ENCODE measurements at regions not wholly inside any gene's neighbourhood (a gene's known extent, or its start where the extent isn't known, plus 50 kb on each side); places are given as distances from the start of the nearest gene placed in this dataset.
"Not testable (repeated sequence)": the region's sequence is repeated elsewhere in the genome, so short reads cannot be mapped to it uniquely, and the experiment has no call there.

- no peak overlapping the region for H3K4me3 ChIP-seq
- no peaks in the 10 kb centered on the region for H3K36me3 ChIP-seq
- H3K27ac ChIP-seq, result no peak overlapping the region
- DNase-seq, result no peak
- peaks cover 9% of the 10 kb centered on the region; the same call in 1 of the 2 replicates for H3K9me3 ChIP-seq (replicated peaks)
- no peaks in the 10 kb centered on the region for H3K27me3 ChIP-seq
- no peaks in the 10 kb centered on the region for H3K4me1 ChIP-seq
These were observed 112.5 kb upstream of the ASB18 start for GRCh38 chr2:236376566-236377244.

DNA sequence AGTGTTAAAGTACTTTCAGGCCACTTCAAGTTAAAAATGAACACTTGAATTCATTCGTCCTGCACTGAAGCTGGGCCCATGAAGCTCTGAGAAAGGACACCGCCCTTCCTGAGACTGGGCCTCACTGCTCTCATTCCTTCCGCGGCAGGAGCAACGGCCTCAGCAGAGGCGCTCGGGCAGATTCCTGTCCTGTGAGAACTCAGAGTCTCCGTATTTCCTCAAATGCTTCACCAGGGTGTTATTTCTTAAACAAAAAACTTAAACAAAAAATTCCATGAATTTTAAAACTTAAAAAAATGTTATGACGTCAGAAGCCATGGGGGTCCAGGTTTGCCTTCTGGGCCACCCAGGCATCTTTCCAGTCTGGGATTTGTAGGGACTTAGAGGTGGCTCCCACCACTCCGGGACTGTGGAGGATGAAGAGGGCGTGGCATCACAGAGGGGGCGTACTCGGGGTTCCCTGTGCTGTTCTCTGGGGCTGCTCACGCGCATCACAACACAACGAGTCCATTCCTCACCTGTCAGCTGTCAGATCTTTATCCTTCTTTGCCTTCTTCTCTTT, 115.9 kb upstream of the ASB18 start:
- no peak overlapping the region for H3K4me3 ChIP-seq
- H3K4me1 ChIP-seq, result no peaks in the 10 kb centered on the region
- no peaks in the 10 kb centered on the region for H3K9me3 ChIP-seq (replicated peaks)
- DNase-seq, result no peak
- H3K27ac ChIP-seq, result no peak overlapping the region
- H3K27me3 ChIP-seq, result no peaks in the 10 kb centered on the region
- no peaks in the 10 kb centered on the region for H3K36me3 ChIP-seq

GRCh38 chr2:236381253-236381652, 117.0 kb upstream of the ASB18 start:
- H3K4me3 ChIP-seq; DNase-seq; H3K4me1 ChIP-seq; H3K27ac ChIP-seq; H3K36me3 ChIP-seq; H3K27me3 ChIP-seq; H3K9me3 ChIP-seq (replicated peaks): not testable (repeated sequence)

DNA sequence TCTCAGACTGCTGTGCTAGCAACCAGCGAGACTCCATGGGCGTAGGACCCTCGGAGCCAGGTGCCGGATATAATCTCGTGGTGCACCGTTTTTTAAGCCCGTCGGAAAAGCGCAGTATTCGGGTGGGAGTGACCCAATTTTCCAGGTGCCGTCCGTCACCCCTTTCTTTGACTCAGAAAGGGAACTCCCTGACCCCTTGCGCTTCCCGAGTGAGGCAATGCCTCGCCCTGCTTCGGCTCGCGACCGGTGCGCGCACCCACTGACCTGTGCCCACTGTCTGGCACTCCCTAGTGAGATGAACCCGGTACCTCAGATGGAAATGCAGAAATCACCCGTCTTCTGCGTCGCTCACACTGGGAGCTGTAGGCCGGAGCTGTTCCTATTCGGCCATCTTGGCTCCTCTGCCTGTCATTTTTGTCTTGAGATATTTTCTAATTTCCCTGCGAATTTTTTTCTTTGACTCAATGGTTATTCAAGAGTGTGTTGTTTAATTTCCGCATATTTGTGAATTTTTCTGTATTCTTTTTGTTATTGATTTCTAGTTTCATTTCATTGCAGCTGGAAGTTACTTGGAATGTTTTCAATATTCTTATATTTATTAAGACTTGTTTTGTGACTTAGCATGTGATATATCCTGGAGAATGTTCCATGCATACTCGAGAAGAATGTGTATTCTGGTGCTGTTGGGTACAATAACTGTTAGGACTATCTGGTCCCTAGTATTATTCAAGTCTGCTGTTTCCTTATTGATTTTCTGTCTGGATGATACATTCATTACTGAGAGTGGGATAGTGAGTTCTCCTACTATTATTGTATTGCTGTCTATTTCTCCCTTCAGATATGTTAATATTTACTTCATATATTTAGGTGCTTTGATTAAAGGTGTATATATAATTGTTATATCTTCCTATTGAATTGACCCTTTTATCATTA, 125.3 kb upstream of the ASB18 start:
- not testable (repeated sequence) for H3K36me3 ChIP-seq; H3K27me3 ChIP-seq; H3K9me3 ChIP-seq (replicated peaks); H3K27ac ChIP-seq; H3K4me1 ChIP-seq; DNase-seq; H3K4me3 ChIP-seq

GRCh38 chr2:236393101-236393500, 128.9 kb upstream of the ASB18 start:
- H3K4me3 ChIP-seq, result no peak overlapping the region
- H3K9me3 ChIP-seq (replicated peaks), result 0 out of 2 replicates have a peak, but pooled peaks cover 5% of the 10 kb centered on the region
- no peak for DNase-seq
- H3K27me3 ChIP-seq, result no peaks in the 10 kb centered on the region; the same call in 1 of the 2 replicates
- no peaks in the 10 kb centered on the region for H3K36me3 ChIP-seq
- H3K27ac ChIP-seq, result no peak overlapping the region
- no peaks in the 10 kb centered on the region for H3K4me1 ChIP-seq

DNA sequence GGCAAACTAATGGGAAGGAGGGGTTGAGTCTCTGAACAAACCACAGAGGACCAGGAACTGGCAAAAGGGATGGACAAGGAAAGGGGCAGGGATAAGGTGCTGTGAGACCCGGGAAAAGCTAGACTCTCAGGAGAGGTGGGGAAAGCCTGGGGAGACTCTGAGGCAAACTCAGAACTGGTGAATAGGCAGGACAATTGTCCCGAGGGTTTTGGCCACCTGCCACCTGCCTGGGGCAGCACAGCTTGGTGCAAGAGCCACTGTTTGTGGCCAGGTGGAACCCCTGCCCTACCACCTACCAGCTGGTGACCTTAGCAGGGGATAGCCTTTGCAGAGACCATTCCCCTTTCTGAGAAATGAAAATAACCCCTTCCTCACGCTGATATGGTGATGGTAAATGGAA, 129.4 kb upstream of the ASB18 start:
- Histone ChIP-seq H3K27me3 (no peaks in the 10 kb centered on the region; the same call in 1 of the 2 replicates), H3K36me3 (no peaks in the 10 kb centered on the region), H3K4me3 (no peak overlapping the region), H3K9me3 (replicated peaks) (0 out of 2 replicates have a peak, but pooled peaks cover 5% of the 10 kb centered on the region), H3K4me1 (no peaks in the 10 kb centered on the region), H3K27ac (no peak overlapping the region)
- no peak for DNase-seq

DNA sequence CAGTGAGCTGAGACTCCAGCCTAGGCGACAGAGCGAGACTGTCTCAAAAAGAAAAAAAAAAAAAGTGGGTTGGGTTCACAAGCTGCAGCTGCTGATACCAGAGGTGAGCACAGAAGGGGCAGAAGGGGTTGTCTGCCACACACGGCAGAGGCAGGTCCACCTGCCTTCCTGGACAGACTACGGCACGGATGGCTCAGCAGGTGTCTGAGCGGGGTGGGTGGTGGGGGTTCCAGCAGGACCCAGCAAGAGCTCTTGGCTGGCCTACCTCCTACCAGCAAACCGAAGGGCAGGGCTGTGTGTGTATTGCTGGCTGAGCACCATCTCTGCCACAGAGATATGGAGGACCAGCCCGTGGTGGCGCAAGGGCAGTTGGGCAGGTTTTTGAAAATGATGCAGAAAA, 130.4 kb upstream of the ASB18 start:
- no peak for DNase-seq
- 0 out of 2 replicates have a peak, but pooled peaks cover 5% of the 10 kb centered on the region for H3K9me3 ChIP-seq (replicated peaks)

DNA sequence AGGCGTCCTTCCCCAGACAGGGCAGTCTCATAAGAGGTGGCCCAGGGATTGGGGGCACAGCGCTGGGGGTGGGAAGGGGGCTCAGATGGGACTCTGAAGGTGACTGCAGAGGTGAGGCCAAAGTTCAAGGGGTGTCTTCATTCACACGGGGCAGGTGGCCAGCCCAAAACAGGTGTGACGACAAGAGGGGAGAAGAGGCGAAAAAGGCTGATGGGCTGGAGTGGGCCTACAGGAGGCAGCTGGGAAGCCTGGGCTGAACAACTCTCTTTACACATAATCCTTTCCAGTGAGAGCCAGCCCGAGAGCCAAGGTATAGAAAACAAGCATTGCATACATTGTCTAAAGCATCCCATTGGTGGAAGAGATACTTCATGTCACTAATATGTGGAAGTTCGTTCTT, 130.9 kb upstream of the ASB18 start:
- 0 out of 2 replicates have a peak, but pooled peaks cover under 1% of the 10 kb centered on the region for H3K9me3 ChIP-seq (replicated peaks)
- no peaks in the 10 kb centered on the region for H3K36me3 ChIP-seq
- H3K27ac ChIP-seq, result no peak overlapping the region
- H3K4me1 ChIP-seq, result no peaks in the 10 kb centered on the region
- no peak overlapping the region for H3K4me3 ChIP-seq
- H3K27me3 ChIP-seq, result no peaks in the 10 kb centered on the region; the same call in 1 of the 2 replicates
- DNase-seq, result no peak

More for the DNA sequence above, 130.4 kb upstream of the ASB18 start:
- H3K27me3 ChIP-seq, result no peaks in the 10 kb centered on the region; the same call in 1 of the 2 replicates
- H3K27ac ChIP-seq, result no peak overlapping the region
- H3K4me3 ChIP-seq, result no peak overlapping the region
- no peaks in the 10 kb centered on the region for H3K4me1 ChIP-seq
- H3K36me3 ChIP-seq, result no peaks in the 10 kb centered on the region

DNA sequence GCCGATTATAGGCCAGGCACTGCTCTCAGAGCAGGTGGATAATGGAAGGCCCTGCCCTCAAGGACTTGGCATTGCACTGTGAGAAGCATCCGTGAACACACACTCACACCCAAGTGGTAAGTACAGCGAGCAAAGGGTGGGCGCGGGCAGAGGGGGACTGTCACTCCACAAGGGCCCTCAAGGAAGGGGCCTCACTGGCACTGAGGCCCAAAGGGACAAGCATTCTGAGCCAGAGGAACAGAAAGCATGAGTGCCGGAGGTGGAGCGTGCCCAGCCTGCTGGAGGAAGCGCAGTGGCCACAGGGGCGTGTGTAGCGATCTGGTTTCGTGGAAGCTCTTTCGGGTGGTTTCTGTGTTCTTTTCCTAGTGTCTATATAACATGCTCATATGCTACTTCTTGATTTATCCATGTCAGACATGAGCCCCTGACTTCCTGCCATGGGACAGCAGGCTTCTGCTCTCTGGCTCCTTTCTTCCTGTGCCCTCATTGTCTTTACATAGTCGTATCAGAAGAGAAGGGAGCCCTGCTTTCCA, 132.7 kb upstream of the ASB18 start:
- H3K27me3 ChIP-seq, result no peaks in the 10 kb centered on the region; the same call in 1 of the 2 replicates
- no peak overlapping the region for H3K4me3 ChIP-seq
- H3K4me1 ChIP-seq, result no peaks in the 10 kb centered on the region
- no peaks in the 10 kb centered on the region for H3K9me3 ChIP-seq (replicated peaks)
- no peak for DNase-seq
- H3K36me3 ChIP-seq, result no peaks in the 10 kb centered on the region
- H3K27ac ChIP-seq, result no peak overlapping the region

DNA sequence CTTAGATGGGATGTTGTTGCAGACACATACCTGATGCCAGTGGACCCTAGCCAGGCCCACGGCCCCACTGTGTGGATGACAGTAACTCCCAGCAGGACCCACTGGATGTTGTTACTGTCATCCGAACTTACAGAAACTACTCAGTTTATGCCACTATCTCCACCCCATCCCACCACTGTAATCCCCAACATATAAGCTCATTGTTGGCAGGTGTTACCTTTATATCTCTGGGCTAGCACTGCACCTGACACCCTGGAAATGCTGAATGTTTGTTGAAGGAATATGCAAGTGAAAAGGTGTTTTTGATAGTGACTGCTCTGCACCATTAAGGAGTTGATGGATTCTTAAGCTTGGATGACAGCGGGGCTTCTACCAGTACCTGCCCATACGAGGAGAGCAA, 133.5 kb upstream of the ASB18 start:
- Histone ChIP-seq H3K27ac (no peak overlapping the region), H3K9me3 (replicated peaks) (no peaks in the 10 kb centered on the region), H3K27me3 (no peaks in the 10 kb centered on the region; the same call in 1 of the 2 replicates), H3K4me3 (no peak overlapping the region), H3K36me3 (no peaks in the 10 kb centered on the region), H3K4me1 (no peaks in the 10 kb centered on the region)
- no peak for DNase-seq

- no peaks in the 10 kb centered on the region; the same call in 1 of the 2 replicates for H3K27me3 ChIP-seq
These were observed 135.2 kb upstream of the ASB18 start for GRCh38 chr2:236399409-236399808.

DNA sequence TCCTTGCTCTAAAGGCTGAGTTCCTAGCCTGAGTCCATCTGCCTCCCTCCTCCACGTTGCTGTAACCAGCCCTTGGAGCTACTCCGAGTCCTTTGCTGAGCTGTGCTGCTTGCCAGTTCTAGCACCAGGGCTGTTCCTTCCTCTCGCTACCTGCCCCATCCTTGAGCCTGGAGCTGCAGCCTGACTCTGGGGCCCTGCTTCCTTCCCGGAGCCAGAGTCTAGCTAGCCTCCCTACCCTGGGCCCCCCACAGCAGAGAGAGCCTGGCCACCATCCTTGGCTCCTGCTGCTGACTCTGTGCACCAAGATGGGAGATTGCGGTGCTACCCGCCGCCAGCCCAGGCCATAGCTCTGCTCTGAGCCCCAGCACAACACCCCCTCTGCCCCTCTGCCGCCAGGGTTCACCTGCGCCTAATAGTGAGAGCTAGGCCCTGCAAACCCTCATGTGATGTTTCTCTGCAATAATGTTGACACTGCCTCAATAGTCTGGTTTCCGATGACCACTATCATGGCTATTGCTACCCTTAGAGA, 135.9 kb upstream of the ASB18 start:
- DNase-seq, result no peak
- no peaks in the 10 kb centered on the region for H3K36me3 ChIP-seq
- H3K4me3 ChIP-seq, result no peak overlapping the region
- no peaks in the 10 kb centered on the region for H3K4me1 ChIP-seq
- no peaks in the 10 kb centered on the region; the same call in 1 of the 2 replicates for H3K27me3 ChIP-seq
- no peak overlapping the region for H3K27ac ChIP-seq
- no peaks in the 10 kb centered on the region for H3K9me3 ChIP-seq (replicated peaks)

More at GRCh38 chr2:236399409-236399808, 135.2 kb upstream of the ASB18 start:
- no peaks in the 10 kb centered on the region for H3K36me3 ChIP-seq
- H3K9me3 ChIP-seq (replicated peaks), result no peaks in the 10 kb centered on the region
- H3K4me3 ChIP-seq, result no peak overlapping the region
- DNase-seq, result no peak
- no peak overlapping the region for H3K27ac ChIP-seq
- no peaks in the 10 kb centered on the region for H3K4me1 ChIP-seq

DNA sequence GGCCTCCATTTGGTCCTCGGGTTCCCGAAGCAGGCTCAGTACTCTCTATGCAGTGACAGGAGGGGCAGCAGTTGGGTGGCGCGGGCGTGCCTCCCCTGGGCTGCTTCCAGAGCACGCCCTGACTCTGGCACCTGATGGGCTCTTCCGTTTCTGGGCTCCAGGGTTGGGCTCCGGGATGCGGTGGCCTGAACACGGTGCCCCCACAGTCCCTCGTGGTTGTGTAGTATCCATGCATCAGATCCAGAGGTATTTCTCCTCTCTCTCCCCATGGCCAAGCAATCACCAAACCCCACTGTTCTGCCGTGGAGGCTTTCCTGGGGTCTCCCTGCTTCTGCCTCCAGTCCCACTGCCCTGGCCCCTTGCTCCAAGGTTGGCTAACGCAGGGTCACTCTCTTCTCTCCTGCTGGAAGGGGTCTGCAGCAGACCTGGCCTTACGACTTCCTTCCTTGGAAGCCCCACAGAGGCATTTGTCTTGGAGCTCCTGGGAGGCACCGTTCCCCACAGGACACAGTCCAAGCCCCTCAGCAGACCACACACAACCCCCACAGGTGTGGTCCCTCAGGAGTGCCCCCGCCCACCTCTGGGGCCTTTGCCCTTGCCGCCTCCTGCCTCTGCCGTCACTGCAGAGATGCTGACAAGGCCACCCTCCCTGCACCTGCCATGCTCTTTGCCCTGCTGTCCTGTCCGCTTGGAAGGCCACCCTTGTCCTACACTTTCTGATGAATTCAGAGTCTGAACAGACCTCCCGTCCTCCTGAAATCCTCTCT, 136.6 kb upstream of the ASB18 start:
- H3K36me3 ChIP-seq, result no peaks in the 10 kb centered on the region
- H3K9me3 ChIP-seq (replicated peaks), result no peaks in the 10 kb centered on the region
- H3K27ac ChIP-seq, result no peak overlapping the region
- DNase-seq, result no peak
- H3K4me3 ChIP-seq, result no peak overlapping the region
- no peaks in the 10 kb centered on the region for H3K4me1 ChIP-seq
- no peaks in the 10 kb centered on the region; the same call in 1 of the 2 replicates for H3K27me3 ChIP-seq
